Liver (tissue), 8 donors: ENCODE measurements at regions not wholly inside any gene's neighbourhood (a gene's known extent, or its start where the extent isn't known, plus 50 kb on each side); places are given as distances from the start of the nearest gene placed in this dataset.

Experiments
- DNase-seq: peaks from one replicate; pipeline ENCODE4 v3.0.0-alpha.2; 2017; ENCODE audit warnings: low spot score
- H3K27ac ChIP-seq, 2 donors: one replicate each; pipeline ENCODE4 v1.7.0; 2013; ENCODE audit warnings: inconsistent platforms in 2 of 2, low read length in 2 of 2, control low read depth in 1 of 2, low read depth in 1 of 2, mild to moderate bottlenecking in 1 of 2
- H3K27me3 ChIP-seq, 4 donors: one replicate each; pipeline versions ENCODE4 v1.6.1 to v1.7.0; 2013; ENCODE audit warnings: low read length in 3 of 4, inconsistent platforms in 1 of 4, mild to moderate bottlenecking in 1 of 4, moderate library complexity in 1 of 4; ENCODE audit not compliant: control insufficient read depth in 4 of 4, insufficient read depth in 4 of 4
- H3K36me3 ChIP-seq, 4 donors: one replicate each; pipeline versions ENCODE4 v1.6.1 to v1.7.0; 2013; ENCODE audit warnings: low read length in 3 of 4, mild to moderate bottlenecking in 3 of 4, low read depth in 1 of 4, moderate library complexity in 1 of 4; ENCODE audit not compliant: control insufficient read depth in 4 of 4, insufficient read depth in 3 of 4
- H3K4me1 ChIP-seq, 4 donors: one replicate each; pipeline versions ENCODE4 v1.6.1 to v1.7.0; 2013; ENCODE audit warnings: low read length in 3 of 4, mild to moderate bottlenecking in 3 of 4, moderate library complexity in 1 of 4; ENCODE audit not compliant: control insufficient read depth in 4 of 4, insufficient read depth in 4 of 4
- H3K4me3 ChIP-seq, 3 donors: one replicate each; pipeline versions ENCODE4 v1.6.1 to v1.7.0; 2013; ENCODE audit warnings: low read length in 3 of 3, control low read depth in 1 of 3, low read depth in 1 of 3, mild to moderate bottlenecking in 1 of 3
- H3K9ac ChIP-seq, 2 donors: one replicate each; pipeline ENCODE4 v1.7.0; 2013; ENCODE audit warnings: low read length in 2 of 2, mild to moderate bottlenecking in 2 of 2, moderate library complexity in 2 of 2, control low read depth in 1 of 2, low read depth in 1 of 2
- H3K9me3 ChIP-seq, 4 donors: one replicate each; pipeline versions ENCODE4 v1.6.1 to v1.7.0; 2013; ENCODE audit warnings: low read length in 3 of 4; ENCODE audit not compliant: control insufficient read depth in 4 of 4
- ATF3 ChIP-seq: IDR thresholded peaks from 2 replicates; pipeline ENCODE4 v1.6.1; 2016; ENCODE audit warnings: antibody characterized with exemption
- CTCF ChIP-seq: fragments of 150-350 bp; IDR thresholded peaks from 2 replicates; pipeline ENCODE4 v1.5.1; 2017; ENCODE audit warnings: improper control_type of control experiment, low read depth, low read length; ENCODE audit not compliant: missing input control
- FOXA1 ChIP-seq: IDR thresholded peaks from 2 replicates; pipeline ENCODE4 v1.6.1; 2016; ENCODE audit warnings: antibody characterized with exemption
- GABPA ChIP-seq, 2 donors: IDR thresholded peaks in 1 of 2; conservative IDR thresholded peaks in 1 of 2; 2 replicates each; pipeline ENCODE4 v1.6.1; 2016; ENCODE audit warnings: antibody characterized with exemption in 2 of 2, mild to moderate bottlenecking in 1 of 2, moderate library complexity in 1 of 2
- HNF4A ChIP-seq, 2 donors: conservative IDR thresholded peaks; 2 replicates each; pipeline ENCODE4 v1.6.1; 2016; ENCODE audit warnings: antibody characterized with exemption in 2 of 2, mild to moderate bottlenecking in 2 of 2
- JUND ChIP-seq, 2 donors: IDR thresholded peaks; 2 replicates each; pipeline ENCODE4 v1.6.1; 2016; ENCODE audit warnings: antibody characterized with exemption in 2 of 2
- MAX ChIP-seq: IDR thresholded peaks from 2 replicates; pipeline ENCODE4 v1.6.1; 2016; ENCODE audit warnings: antibody characterized with exemption
- NR2F2 ChIP-seq: IDR thresholded peaks from 2 replicates; pipeline ENCODE4 v1.6.1; 2016; ENCODE audit warnings: antibody characterized with exemption
- RAD21 ChIP-seq, 2 donors: IDR thresholded peaks; 2 replicates each; pipeline ENCODE4 v1.6.1; 2016; ENCODE audit warnings: antibody characterized with exemption in 2 of 2, mild to moderate bottlenecking in 2 of 2
- REST ChIP-seq: IDR thresholded peaks from 2 replicates; pipeline ENCODE4 v1.6.1; 2016; ENCODE audit warnings: antibody characterized with exemption, mild to moderate bottlenecking
- SP1 ChIP-seq: IDR thresholded peaks from 2 replicates; pipeline ENCODE4 v1.6.1; 2018; ENCODE audit warnings: antibody characterized with exemption, mild to moderate bottlenecking
- YY1 ChIP-seq: IDR thresholded peaks from 2 replicates; pipeline ENCODE4 v1.6.1; 2016; ENCODE audit warnings: antibody characterized with exemption, mild to moderate bottlenecking
- WGBS: extraction: QIAGEN DNeasy Blood & Tissue Kit; methylation state at CpG from one replicate; pipeline ENCODE4 v1.1.7; 2013; 5-methylcytosine and 5-hydroxymethylcytosine counted together
- TF ChIP-seq, protein P1 (sequence below): IDR thresholded peaks from 2 replicates; pipeline ENCODE4 v1.6.1; 2016; ENCODE audit warnings: antibody characterized with exemption
- donor health status: healthy.
- donor health status: healthy.
- donor health status: healthy.
- donor health status: healthy.
- donor health status: healthy.

GRCh38 chr11:91528965-91529364 is 695.7 kb upstream of the FAT3 start (continued):
- no peak for TF ChIP-seq CTCF

DNA sequence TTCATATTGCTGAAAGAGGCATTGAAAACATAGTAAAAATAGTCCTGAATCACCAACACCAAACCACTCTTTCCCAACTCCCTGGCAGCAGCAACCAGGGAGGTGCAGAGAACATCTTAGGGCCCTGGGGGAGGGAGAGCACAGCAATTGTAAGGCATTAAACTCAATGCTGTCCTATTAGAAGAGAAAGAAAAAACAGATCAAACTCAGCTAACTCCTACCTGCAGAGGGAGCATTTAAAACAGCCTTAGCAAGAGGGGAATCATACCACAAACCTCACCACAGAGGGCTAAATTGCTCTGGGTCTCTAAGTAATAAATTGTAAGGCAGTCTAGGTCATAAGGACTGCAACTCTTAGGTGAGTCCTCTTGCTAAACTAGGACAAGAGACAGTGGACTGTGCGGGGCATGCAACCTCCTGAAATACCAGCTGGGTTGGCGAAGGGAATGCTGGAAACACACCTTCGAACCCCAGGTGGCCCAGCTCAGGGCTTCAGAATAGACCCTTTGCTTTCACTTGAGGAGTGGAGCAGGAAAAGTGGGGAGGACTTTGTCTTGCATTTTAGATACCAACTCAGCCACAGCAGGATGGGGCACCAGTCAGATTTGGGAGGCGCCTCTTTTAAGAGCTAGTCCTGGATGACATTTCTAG is 697.1 kb upstream of the FAT3 start:
- Histone ChIP-seq H3K36me3 (no peaks in the 10 kb centered on the region), H3K4me3 (no peak overlapping the region), H3K9ac (no peak overlapping the region), H3K4me1 (no peaks in the 10 kb centered on the region), H3K27ac (no peak overlapping the region), H3K27me3 (no peaks in the 10 kb centered on the region), H3K9me3 (no peaks in the 10 kb centered on the region)
- no peak for DNase-seq
- WGBS, result 65% methylated on average over 4 of the region's 4 CpGs
- TF ChIP-seq SP1, result no peak
- no peak for TF ChIP-seq REST
- TF ChIP-seq YY1, result no peak
- TF ChIP-seq JUND (IDR thresholded peaks at IDR 0.05), result no peak
- TF ChIP-seq ATF3, result no peak
- TF ChIP-seq MAX, result no peak
- TF ChIP-seq RAD21 (IDR thresholded peaks at IDR 0.05), result no peak

DNA sequence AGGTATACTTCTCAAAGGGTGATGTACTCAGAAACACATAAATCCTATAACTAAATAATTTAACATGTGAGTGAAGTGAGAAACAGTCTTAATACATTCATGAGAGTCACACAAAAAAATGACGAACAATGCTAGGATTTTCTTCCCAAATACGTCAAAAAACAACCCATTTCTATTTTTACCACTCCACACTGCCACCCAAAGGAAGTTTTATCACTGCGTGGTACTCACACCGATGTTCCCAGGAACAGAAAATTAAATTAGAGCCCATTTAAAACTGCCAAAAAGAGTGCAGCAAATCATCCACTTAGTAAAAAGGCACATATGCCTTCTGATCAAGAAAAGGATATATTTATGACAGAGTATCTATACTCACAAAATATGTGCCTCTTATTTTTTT is 710.9 kb upstream of the FAT3 start:
- Histone ChIP-seq H3K9ac (no peak overlapping the region), H3K4me3 (no peak overlapping the region), H3K27ac (no peak overlapping the region), H3K4me1 (no peaks in the 10 kb centered on the region), H3K36me3 (no peaks in the 10 kb centered on the region), H3K27me3 (peaks cover 0 to 2% (median 0%) of the 10 kb centered on the region in 4 donors), H3K9me3 (no peaks in the 10 kb centered on the region)
- DNase-seq, result no peak
- WGBS, result 24% methylated on average over 4 of the region's 4 CpGs
- no peak for TF ChIP-seq MAX
- TF ChIP-seq, protein P1, sequence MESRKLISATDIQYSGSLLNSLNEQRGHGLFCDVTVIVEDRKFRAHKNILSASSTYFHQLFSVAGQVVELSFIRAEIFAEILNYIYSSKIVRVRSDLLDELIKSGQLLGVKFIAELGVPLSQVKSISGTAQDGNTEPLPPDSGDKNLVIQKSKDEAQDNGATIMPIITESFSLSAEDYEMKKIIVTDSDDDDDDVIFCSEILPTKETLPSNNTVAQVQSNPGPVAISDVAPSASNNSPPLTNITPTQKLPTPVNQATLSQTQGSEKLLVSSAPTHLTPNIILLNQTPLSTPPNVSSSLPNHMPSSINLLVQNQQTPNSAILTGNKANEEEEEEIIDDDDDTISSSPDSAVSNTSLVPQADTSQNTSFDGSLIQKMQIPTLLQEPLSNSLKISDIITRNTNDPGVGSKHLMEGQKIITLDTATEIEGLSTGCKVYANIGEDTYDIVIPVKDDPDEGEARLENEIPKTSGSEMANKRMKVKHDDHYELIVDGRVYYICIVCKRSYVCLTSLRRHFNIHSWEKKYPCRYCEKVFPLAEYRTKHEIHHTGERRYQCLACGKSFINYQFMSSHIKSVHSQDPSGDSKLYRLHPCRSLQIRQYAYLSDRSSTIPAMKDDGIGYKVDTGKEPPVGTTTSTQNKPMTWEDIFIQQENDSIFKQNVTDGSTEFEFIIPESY, result no peak
- no peak for TF ChIP-seq JUND (IDR thresholded peaks at IDR 0.05)
- TF ChIP-seq FOXA1, result no peak
- no peak for TF ChIP-seq ATF3
- no peak for TF ChIP-seq YY1
- TF ChIP-seq GABPA (IDR thresholded peaks at IDR 0.05 in 1 of 2, conservative IDR thresholded peaks at IDR 0.05 in 1 of 2), result no peak
- no peak for TF ChIP-seq NR2F2
- no peak for TF ChIP-seq RAD21 (IDR thresholded peaks at IDR 0.05)
- TF ChIP-seq CTCF, result no peak
- no peak for TF ChIP-seq HNF4A (conservative IDR thresholded peaks at IDR 0.05)
